MM.1S (cell line): ENCODE measurements at regions not wholly inside any gene's neighbourhood (a gene's known extent, or its start where the extent isn't known, plus 50 kb on each side); places are given as distances from the start of the nearest gene placed in this dataset.
"Not testable (repeated sequence)": the region's sequence is repeated elsewhere in the genome, so short reads cannot be mapped to it uniquely, and the experiment has no call there.

Experiments used
- DNase-seq: peaks from one replicate; pipeline ENCODE4 v3.0.0-alpha.2; 2015
- H2AFZ ChIP-seq: fragments of 300-600 bp; sonication (generic); 2 replicates; pipeline ENCODE4 v1.6.0; 2016; ENCODE audit warnings: antibody characterized with exemption, low read length
- H3F3A ChIP-seq: fragments of 300-600 bp; sonication (generic); 2 replicates; pipeline ENCODE4 v1.6.1; 2016; ENCODE audit warnings: mild to moderate bottlenecking, antibody characterized with exemption, low read length, moderate library complexity, mixed read lengths; ENCODE audit not compliant: insufficient read depth
- H3K27ac ChIP-seq: fragments of 300-600 bp; sonication (generic); 2 replicates; pipeline ENCODE4 v1.5.1; 2016; ENCODE audit warnings: mild to moderate bottlenecking, low read length
- H3K27me3 ChIP-seq: fragments of 300-600 bp; sonication (generic); replicated peaks from 2 replicates; pipeline ENCODE4 v1.6.0; 2016; ENCODE audit warnings: low read length; ENCODE audit not compliant: insufficient read depth
- H3K36me3 ChIP-seq: fragments of 300-600 bp; sonication (generic); replicated peaks from 2 replicates; pipeline ENCODE4 v1.6.1; 2016; ENCODE audit warnings: mild to moderate bottlenecking, low read length, mixed read lengths; ENCODE audit not compliant: insufficient read depth
- H3K4me1 ChIP-seq: fragments of 300-600 bp; sonication (generic); 2 replicates; pipeline ENCODE4 v1.6.1; 2016; ENCODE audit warnings: low read length, mixed read lengths
- H3K4me2 ChIP-seq: fragments of 300-600 bp; sonication (generic); 2 replicates; pipeline ENCODE4 v1.6.0; 2016; ENCODE audit warnings: low read depth, low read length
- H3K4me3 ChIP-seq: fragments of 300-600 bp; sonication (generic); 2 replicates; pipeline ENCODE4 v1.5.1; 2016; ENCODE audit warnings: low read length, mixed read lengths
- H3K79me2 ChIP-seq: fragments of 300-600 bp; sonication (generic); 2 replicates; pipeline ENCODE4 v1.6.1; 2016; ENCODE audit warnings: mixed run types, low read length, mixed read lengths
- H3K9ac ChIP-seq: fragments of 300-600 bp; sonication (generic); 2 replicates; pipeline ENCODE4 v1.6.1; 2016; ENCODE audit warnings: low read length, mixed read lengths
- H3K9me2 ChIP-seq: fragments of 300-600 bp; sonication (generic); replicated peaks from 2 replicates; pipeline ENCODE4 v1.6.1; 2016; ENCODE audit warnings: mild to moderate bottlenecking, low read length, mixed read lengths; ENCODE audit not compliant: insufficient read depth
- H3K9me3 ChIP-seq: fragments of 300-600 bp; sonication (generic); replicated peaks from 2 replicates; pipeline ENCODE4 v1.6.1; 2016; ENCODE audit warnings: mild to moderate bottlenecking, low read length, mixed read lengths; ENCODE audit not compliant: insufficient read depth
- H4K20me1 ChIP-seq: fragments of 300-600 bp; sonication (generic); 2 replicates; pipeline ENCODE4 v1.6.1; 2016; ENCODE audit warnings: mild to moderate bottlenecking, low read length, moderate library complexity, mixed read lengths; ENCODE audit not compliant: insufficient read depth
- EZH2phosphoT487 ChIP-seq: fragments of 300-600 bp; sonication (generic); IDR thresholded peaks from 2 replicates; pipeline ENCODE4 v1.6.1; 2018; ENCODE audit warnings: antibody characterized with exemption, low read length
- TF ChIP-seq, protein P1 (sequence below): fragments of 300-600 bp; sonication (generic); IDR thresholded peaks from 2 replicates; pipeline ENCODE4 v1.5.1; 2016; ENCODE audit warnings: antibody characterized with exemption, low read length, mixed read lengths

GRCh38 chr10:45249978-45250693 is 65.3 kb downstream of the OR13A1 start:
- no peaks in the 10 kb centered on the region for H4K20me1 ChIP-seq
- peak overlapping the region; percentile 46 for H3K4me3 ChIP-seq
- peak overlapping the region; percentile 53 for H2AFZ ChIP-seq
- no peaks in the 10 kb centered on the region for H3K9me3 ChIP-seq
- H3K27me3 ChIP-seq = no peaks in the 10 kb centered on the region
- H3K36me3 ChIP-seq = no peaks in the 10 kb centered on the region
- DNase-seq = peak; percentile 89
- TF ChIP-seq EZH2phosphoT487 = no peak
- TF ChIP-seq, protein P1, sequence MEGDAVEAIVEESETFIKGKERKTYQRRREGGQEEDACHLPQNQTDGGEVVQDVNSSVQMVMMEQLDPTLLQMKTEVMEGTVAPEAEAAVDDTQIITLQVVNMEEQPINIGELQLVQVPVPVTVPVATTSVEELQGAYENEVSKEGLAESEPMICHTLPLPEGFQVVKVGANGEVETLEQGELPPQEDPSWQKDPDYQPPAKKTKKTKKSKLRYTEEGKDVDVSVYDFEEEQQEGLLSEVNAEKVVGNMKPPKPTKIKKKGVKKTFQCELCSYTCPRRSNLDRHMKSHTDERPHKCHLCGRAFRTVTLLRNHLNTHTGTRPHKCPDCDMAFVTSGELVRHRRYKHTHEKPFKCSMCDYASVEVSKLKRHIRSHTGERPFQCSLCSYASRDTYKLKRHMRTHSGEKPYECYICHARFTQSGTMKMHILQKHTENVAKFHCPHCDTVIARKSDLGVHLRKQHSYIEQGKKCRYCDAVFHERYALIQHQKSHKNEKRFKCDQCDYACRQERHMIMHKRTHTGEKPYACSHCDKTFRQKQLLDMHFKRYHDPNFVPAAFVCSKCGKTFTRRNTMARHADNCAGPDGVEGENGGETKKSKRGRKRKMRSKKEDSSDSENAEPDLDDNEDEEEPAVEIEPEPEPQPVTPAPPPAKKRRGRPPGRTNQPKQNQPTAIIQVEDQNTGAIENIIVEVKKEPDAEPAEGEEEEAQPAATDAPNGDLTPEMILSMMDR = peak; percentile 55
- H3K27ac ChIP-seq = no peak overlapping the region
- no peaks in the 10 kb centered on the region for H3K4me1 ChIP-seq
- peak overlapping the region; percentile 3; the same call in 1 of the 2 replicates for H3K9ac ChIP-seq
- no peaks in the 10 kb centered on the region for H3K9me2 ChIP-seq
- no peaks in the 10 kb centered on the region for H3K79me2 ChIP-seq
- peak overlapping the region; percentile 28 for H3K4me2 ChIP-seq
- no peaks in the 10 kb centered on the region for H3F3A ChIP-seq

GRCh38 chr10:45250694-45251075 is 64.7 kb downstream of the OR13A1 start:
- Histone ChIP-seq H3K9ac (peak overlapping the region; percentile 3; the same call in 1 of the 2 replicates), H3K4me2 (peak overlapping the region; percentile 28; the same call in 1 of the 2 replicates), H3K4me3 (peak overlapping the region; percentile 46), H2AFZ (peak overlapping the region; percentile 53)
- H3K36me3 ChIP-seq, H3F3A ChIP-seq, H3K4me1 ChIP-seq, H3K9me2 ChIP-seq, H3K27ac ChIP-seq, DNase-seq, H3K9me3 ChIP-seq, H4K20me1 ChIP-seq, H3K27me3 ChIP-seq, H3K79me2 ChIP-seq: not testable (repeated sequence)
